CD4-positive, alpha-beta memory T cell (primary cell): ENCODE measurements at regions not wholly inside any gene's neighbourhood (a gene's known extent, or its start where the extent isn't known, plus 50 kb on each side); places are given as distances from the start of the nearest gene placed in this dataset.
"Not testable (repeated sequence)": the region's sequence is repeated elsewhere in the genome, so short reads cannot be mapped to it uniquely, and the experiment has no call there.

Source experiments
- CTCF ChIA-PET: fragments of 350-600 bp; sonication (Branson Sonifier 250); formaldehyde crosslinking; loops from one replicate; lab custom pipeline; 2021; ENCODE audit warnings: inconsistent platforms; ENCODE audit not compliant: partially characterized antibody; lab: Charles Lee
- POLR2A ChIA-PET: fragments of 350-600 bp; sonication (Branson Sonifier 250); formaldehyde crosslinking; loops from one replicate; lab custom pipeline; 2021; ENCODE audit not compliant: partially characterized antibody; lab: Charles Lee
- DNase-seq, 5 donors: peaks; one replicate each; pipeline versions ENCODE4 v3.0.0 to v3.0.0-alpha.2; 2020 to 2022; ENCODE audit warnings: mixed read lengths in 1 of 5
- H3K27ac ChIP-seq: one replicate; pipeline ENCODE4 v1.7.0; 2013; ENCODE audit warnings: low read depth, low read length
- H3K27me3 ChIP-seq: 2 replicates; pipeline ENCODE4 v1.7.0; 2013; ENCODE audit warnings: mild to moderate bottlenecking, low read length, moderate library complexity; ENCODE audit not compliant: insufficient read depth
- H3K36me3 ChIP-seq: 2 replicates; pipeline ENCODE4 v1.7.0; 2013; ENCODE audit warnings: mild to moderate bottlenecking, low read length, moderate library complexity; ENCODE audit not compliant: insufficient read depth
- H3K4me1 ChIP-seq: 2 replicates; pipeline ENCODE4 v1.7.0; 2013; ENCODE audit warnings: mild to moderate bottlenecking, low read length, moderate library complexity; ENCODE audit not compliant: insufficient read depth
- H3K4me3 ChIP-seq, 2 donors: one replicate each; pipeline ENCODE4 v1.7.0; 2013; ENCODE audit warnings: low read length in 2 of 2, mild to moderate bottlenecking in 1 of 2
- H3K9me3 ChIP-seq, 2 donors: one replicate each; pipeline ENCODE4 v1.7.0; 2013; ENCODE audit warnings: low read length in 2 of 2, control low read depth in 1 of 2; ENCODE audit not compliant: control insufficient read depth in 1 of 2
- H3K27ac Mint-ChIP-seq, 7 donors: one replicate each; pipeline ENCODE4 v1.8.0; 2020 to 2021; ENCODE audit warnings: mixed read lengths in 7 of 7, mild to moderate bottlenecking in 6 of 7, inconsistent platforms in 3 of 7, moderate library complexity in 3 of 7
- H3K27me3 Mint-ChIP-seq, 2 donors: one replicate each; pipeline ENCODE4 v1.8.0; 2020 to 2021; ENCODE audit warnings: mixed read lengths in 2 of 2
- H3K36me3 Mint-ChIP-seq, 2 donors: one replicate each; pipeline ENCODE4 v1.8.0; 2020 to 2021; ENCODE audit warnings: mixed read lengths in 2 of 2, inconsistent platforms in 1 of 2, mild to moderate bottlenecking in 1 of 2
- H3K4me1 Mint-ChIP-seq, 4 donors: one replicate each; pipeline ENCODE4 v1.8.0; 2020 to 2021; ENCODE audit warnings: mixed read lengths in 4 of 4, mild to moderate bottlenecking in 1 of 4
- H3K4me3 Mint-ChIP-seq, 8 donors: one replicate each; pipeline ENCODE4 v1.8.0; 2020 to 2021; ENCODE audit warnings: mixed read lengths in 8 of 8, mild to moderate bottlenecking in 7 of 8, moderate library complexity in 6 of 8, inconsistent platforms in 3 of 8
- H3K9me3 Mint-ChIP-seq, 8 donors: one replicate each; pipeline ENCODE4 v1.8.0; 2020 to 2021; ENCODE audit warnings: mixed read lengths in 8 of 8, mild to moderate bottlenecking in 5 of 8, inconsistent platforms in 3 of 8, moderate library complexity in 1 of 8
- intact Hi-C: fragments of 100-400 bp; cut with micrococcal nuclease; formaldehyde crosslinking; loops from one replicate; pipeline ENCODE4 v1.15.1; 2023

DNA sequence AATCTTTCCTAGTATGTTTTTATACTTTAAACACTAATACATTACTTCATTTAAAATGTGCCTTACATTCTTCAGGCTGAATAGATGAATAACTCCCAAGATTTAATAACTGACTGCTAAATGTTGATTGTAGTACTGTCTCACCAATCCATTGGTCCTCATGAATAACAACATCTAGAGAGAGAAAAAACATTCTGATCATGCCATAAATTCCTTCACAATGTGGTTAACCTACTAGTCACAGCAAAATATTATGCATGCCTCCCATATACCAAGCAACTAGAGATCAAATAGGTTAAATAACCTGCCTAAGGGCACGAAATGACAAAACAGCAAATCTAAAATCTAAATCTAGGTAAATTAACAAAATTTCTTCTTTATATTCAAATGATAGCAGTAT lies 66.2 kb downstream of the SYT15 start:
- H3K4me3 ChIP-seq, H3K9me3 ChIP-seq, H3K27ac Mint-ChIP-seq, DNase-seq, intact Hi-C loops, CTCF ChIA-PET, H3K4me1 ChIP-seq, POLR2A ChIA-PET, H3K36me3 ChIP-seq, H3K27me3 Mint-ChIP-seq, H3K27ac ChIP-seq, H3K4me1 Mint-ChIP-seq, H3K36me3 Mint-ChIP-seq, H3K27me3 ChIP-seq, H3K4me3 Mint-ChIP-seq, H3K9me3 Mint-ChIP-seq: not testable (repeated sequence)

DNA sequence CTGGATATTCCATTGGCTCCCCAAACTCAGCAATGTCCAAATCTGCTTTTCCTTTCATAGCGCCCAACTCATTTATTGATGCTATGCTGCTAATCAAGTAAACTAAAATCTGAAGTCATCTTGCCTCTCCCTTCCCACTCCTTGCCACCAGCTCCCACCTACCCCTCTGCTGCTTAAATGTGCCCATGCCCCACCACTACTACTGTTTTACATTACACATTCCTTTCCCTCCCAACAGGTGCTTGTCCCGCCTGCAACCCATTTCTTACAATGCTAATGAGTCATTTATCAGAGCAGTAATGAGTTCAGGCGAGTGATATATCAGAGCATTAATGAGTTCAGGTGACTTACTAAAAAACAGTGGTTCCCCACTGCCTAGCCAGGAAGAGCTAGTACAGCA lies 67.2 kb downstream of the SYT15 start:
- H3K27me3 ChIP-seq, H3K27ac ChIP-seq, intact Hi-C loops, H3K36me3 ChIP-seq, H3K4me3 ChIP-seq, POLR2A ChIA-PET, H3K9me3 Mint-ChIP-seq, DNase-seq, H3K4me3 Mint-ChIP-seq, H3K9me3 ChIP-seq, H3K27me3 Mint-ChIP-seq, H3K4me1 ChIP-seq, CTCF ChIA-PET, H3K4me1 Mint-ChIP-seq, H3K27ac Mint-ChIP-seq, H3K36me3 Mint-ChIP-seq: not testable (repeated sequence)

DNA sequence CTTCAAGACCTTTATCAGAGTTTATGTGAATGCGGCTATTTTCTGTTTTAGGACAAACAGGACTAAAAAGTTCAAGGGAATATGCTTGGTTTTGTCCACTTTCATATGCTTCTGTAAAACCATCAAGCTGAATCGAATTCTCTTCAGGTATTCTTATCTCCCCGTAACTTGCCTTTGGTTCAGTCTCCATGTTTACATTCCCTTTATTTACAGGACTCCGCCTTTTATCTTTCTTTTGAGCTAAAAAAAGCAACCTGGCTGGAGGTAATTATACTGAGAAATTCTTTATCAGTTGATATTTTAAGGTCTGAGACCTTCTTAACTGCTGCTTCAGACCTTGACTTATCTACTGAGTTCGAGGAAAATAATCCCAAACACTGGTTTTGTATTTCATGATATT lies 72.0 kb downstream of the SYT15 start:
- H3K9me3 Mint-ChIP-seq, H3K36me3 ChIP-seq, POLR2A ChIA-PET, H3K27ac ChIP-seq, H3K36me3 Mint-ChIP-seq, H3K27ac Mint-ChIP-seq, intact Hi-C loops, DNase-seq, H3K27me3 ChIP-seq, H3K4me3 ChIP-seq, H3K27me3 Mint-ChIP-seq, H3K4me3 Mint-ChIP-seq, CTCF ChIA-PET, H3K9me3 ChIP-seq, H3K4me1 Mint-ChIP-seq, H3K4me1 ChIP-seq: not testable (repeated sequence)

DNA sequence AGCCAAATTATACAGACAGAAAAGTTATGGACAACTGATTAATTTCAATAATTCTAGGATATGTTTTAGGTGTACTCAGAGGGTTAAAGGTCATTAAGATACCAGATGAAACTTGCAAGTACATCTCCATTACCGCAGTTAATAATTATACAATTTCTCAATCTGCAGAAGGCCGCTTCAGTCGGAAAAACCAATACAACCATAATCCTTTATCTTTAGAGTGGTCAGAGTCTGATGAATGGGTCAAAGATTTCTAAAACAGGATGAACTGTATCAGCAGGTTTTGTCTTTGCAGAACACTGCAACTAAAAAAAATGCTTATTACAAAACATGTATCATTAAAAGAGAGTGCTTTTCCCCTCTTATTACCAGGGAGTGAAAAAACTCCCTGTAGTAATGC lies 78.5 kb downstream of the SYT15 start:
- intact Hi-C loops, H3K9me3 ChIP-seq, H3K4me1 ChIP-seq, DNase-seq, POLR2A ChIA-PET, H3K36me3 ChIP-seq, CTCF ChIA-PET, H3K27me3 Mint-ChIP-seq, H3K27ac Mint-ChIP-seq, H3K4me3 ChIP-seq, H3K4me3 Mint-ChIP-seq, H3K27me3 ChIP-seq, H3K4me1 Mint-ChIP-seq, H3K9me3 Mint-ChIP-seq, H3K36me3 Mint-ChIP-seq, H3K27ac ChIP-seq: not testable (repeated sequence)

DNA sequence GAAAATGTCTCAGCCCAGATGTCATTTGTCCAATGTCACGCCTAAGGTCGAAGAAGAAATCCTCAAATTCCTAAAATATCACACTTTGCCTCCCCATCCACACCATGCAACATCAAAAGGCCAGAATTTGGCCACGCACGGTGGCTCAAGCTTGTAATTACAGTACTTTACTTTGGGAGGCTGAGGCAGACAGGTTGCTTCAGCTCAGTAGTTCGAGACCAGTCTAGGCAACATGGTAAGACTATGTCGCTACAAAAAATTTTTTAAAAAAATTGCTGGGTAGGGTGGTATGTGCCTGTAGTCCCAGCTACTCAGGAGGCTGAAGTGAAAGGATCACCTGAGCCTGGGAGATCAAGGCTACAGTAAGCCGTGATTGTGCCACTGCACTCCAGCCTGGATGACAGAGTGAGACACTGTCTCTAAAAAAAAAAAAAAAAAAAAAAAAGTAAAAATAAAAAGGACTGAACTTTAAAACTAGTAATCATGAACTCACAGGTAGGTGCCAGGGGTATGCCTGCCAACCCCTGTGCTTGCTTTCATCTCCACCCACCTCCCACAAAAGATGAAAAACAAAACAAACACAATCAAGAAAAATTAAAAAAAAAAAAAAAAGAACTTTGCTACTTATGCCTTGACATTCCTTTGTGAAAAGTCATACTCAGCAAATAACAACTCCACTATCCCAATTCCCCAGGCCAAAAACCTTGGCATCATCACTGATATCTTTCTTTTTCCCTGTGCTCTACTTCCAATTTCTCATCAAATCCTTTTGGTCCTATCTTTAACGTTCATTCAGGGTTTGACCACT lies 81.3 kb downstream of the SYT15 start:
- H3K4me3 Mint-ChIP-seq, H3K4me1 ChIP-seq, H3K9me3 Mint-ChIP-seq, CTCF ChIA-PET, H3K9me3 ChIP-seq, H3K4me3 ChIP-seq, H3K36me3 ChIP-seq, H3K4me1 Mint-ChIP-seq, H3K27ac ChIP-seq, H3K27ac Mint-ChIP-seq, H3K36me3 Mint-ChIP-seq, intact Hi-C loops, H3K27me3 ChIP-seq, DNase-seq, H3K27me3 Mint-ChIP-seq, POLR2A ChIA-PET: not testable (repeated sequence)

DNA sequence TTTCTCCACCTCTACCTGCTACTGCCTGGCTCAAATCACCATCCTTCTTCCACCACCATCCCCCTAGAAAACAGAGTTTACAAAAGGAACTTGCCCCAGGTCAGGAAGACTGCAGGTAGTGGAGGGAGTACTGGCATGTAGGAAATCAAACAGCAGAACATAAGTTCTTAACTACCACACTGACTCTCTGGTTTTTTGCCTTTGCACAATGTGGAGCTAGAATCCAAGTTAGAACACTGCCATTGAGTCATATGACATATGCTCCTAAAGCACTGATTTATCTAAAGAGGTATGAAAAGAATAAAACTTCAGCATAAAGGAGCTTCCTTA lies 81.9 kb downstream of the SYT15 start:
- H3K27me3 ChIP-seq, H3K27me3 Mint-ChIP-seq, H3K9me3 Mint-ChIP-seq, H3K4me1 Mint-ChIP-seq, H3K9me3 ChIP-seq, CTCF ChIA-PET, POLR2A ChIA-PET, H3K27ac Mint-ChIP-seq, H3K4me3 ChIP-seq, H3K4me1 ChIP-seq, DNase-seq, H3K36me3 Mint-ChIP-seq, H3K36me3 ChIP-seq, H3K27ac ChIP-seq, H3K4me3 Mint-ChIP-seq, intact Hi-C loops: not testable (repeated sequence)

DNA sequence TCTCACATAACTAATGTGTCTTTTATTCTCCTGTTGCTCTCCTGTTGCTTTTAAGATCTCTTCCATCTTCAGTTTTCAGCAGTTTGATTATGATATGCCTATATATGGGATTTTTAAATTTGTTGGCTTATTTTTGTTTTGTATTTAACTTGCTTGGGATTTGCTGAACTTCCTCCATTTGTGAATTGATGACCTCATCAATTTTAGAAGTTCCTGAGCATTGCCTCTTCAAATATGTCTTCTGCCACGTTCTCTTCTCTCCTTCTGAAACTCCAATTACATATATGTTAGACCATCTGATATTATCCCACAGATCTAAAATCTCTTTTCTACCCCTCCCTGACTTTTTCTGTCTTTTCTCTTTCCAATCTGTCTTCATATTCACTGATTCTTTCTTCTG lies 86.6 kb downstream of the SYT15 start:
- H3K27ac Mint-ChIP-seq, H3K9me3 Mint-ChIP-seq, H3K27me3 ChIP-seq, H3K27ac ChIP-seq, intact Hi-C loops, DNase-seq, H3K4me3 Mint-ChIP-seq, H3K4me1 Mint-ChIP-seq, H3K4me1 ChIP-seq, H3K36me3 ChIP-seq, POLR2A ChIA-PET, H3K9me3 ChIP-seq, H3K4me3 ChIP-seq, CTCF ChIA-PET, H3K36me3 Mint-ChIP-seq, H3K27me3 Mint-ChIP-seq: not testable (repeated sequence)

DNA sequence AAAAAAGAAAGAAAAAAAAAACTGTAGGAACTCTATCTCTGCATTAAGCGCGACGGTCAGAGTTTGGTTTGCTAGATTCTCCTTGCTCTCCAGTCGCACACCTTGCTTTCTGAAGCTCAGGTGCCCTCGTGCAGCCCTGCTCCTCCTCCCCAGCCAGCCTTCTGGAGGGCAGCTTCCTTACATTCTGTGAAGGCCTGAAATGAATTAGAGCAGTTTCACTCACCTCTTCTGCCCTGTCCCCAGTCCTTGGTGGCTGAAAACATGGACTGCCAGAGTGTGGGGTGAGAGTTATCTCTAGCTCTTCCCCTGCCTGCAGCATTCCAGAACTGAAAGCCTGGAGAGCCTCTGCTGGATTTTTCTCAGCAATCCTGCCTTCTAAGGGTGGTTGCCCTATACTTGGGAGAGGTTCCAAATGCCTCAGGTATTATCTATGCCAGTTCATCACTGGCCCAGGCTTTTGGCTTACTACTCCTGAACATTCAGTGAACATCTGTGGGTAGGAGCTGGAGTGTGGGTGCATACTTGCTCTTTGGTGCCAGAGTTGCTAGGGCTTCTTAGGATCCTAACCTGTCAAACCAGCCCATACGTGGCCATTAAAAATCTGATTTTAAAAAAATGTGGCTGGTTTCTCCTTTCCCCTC lies 89.5 kb downstream of the SYT15 start:
- H3K4me1 ChIP-seq, DNase-seq, H3K27ac Mint-ChIP-seq, H3K27me3 Mint-ChIP-seq, H3K4me1 Mint-ChIP-seq, H3K27ac ChIP-seq, H3K4me3 ChIP-seq, intact Hi-C loops, H3K27me3 ChIP-seq, POLR2A ChIA-PET, H3K36me3 Mint-ChIP-seq, CTCF ChIA-PET, H3K4me3 Mint-ChIP-seq, H3K9me3 Mint-ChIP-seq, H3K36me3 ChIP-seq, H3K9me3 ChIP-seq: not testable (repeated sequence)
